A673 (cell line): ENCODE measurements at regions not wholly inside any gene's neighbourhood (a gene's known extent, or its start where the extent isn't known, plus 50 kb on each side); places are given as distances from the start of the nearest gene placed in this dataset.

Source experiments
- EZH2 ChIP-seq: fragments of 200-600 bp; sonication (generic); IDR thresholded peaks from 2 replicates; pipeline ENCODE4 v1.6.1; 2017; ENCODE audit warnings: borderline replicate concordance, low read depth, mild to moderate bottlenecking, mixed read lengths, antibody characterized with exemption, low read length; ENCODE audit not compliant: poor library complexity, severe bottlenecking
- TF ChIP-seq, protein P1 (sequence below): fragments of 300-800, 200-600 bp; sonication (generic); conservative IDR thresholded peaks from 2 replicates; pipeline ENCODE4 v1.5.1; 2017; ENCODE audit warnings: low read depth, mild to moderate bottlenecking, antibody characterized with exemption, low read length, moderate library complexity, mixed read lengths

DNA sequence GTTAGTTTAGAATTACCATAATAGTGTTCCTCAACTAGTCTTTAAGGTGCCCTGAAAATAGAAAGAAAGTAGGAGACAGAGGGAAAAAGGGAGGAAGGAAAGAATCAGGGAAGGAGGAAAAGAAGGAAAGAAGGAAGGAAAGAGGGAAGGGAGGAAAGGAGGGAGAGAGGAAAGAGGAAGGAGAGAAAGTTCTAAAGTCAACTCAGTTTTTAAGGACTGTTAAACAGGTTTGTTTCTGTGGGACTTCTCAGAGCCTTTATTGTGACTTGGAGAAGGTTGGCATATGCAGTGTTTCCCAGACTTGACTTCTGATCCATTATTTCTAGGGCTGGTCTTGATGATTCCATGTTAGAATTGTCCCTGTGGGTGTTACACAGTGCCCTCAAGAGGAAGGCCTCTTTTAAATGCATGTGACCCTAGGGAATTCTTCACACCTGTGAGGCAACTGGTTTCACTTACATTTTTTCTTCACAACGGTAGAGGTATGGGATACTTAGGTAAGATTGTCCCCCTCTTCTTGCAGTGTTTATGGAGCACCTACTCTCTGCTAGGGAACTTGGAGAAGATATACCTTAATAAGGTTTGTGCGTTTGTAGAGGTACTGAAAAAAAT lies 132.7 kb upstream of the GMDS start:
- TF ChIP-seq, protein P1, sequence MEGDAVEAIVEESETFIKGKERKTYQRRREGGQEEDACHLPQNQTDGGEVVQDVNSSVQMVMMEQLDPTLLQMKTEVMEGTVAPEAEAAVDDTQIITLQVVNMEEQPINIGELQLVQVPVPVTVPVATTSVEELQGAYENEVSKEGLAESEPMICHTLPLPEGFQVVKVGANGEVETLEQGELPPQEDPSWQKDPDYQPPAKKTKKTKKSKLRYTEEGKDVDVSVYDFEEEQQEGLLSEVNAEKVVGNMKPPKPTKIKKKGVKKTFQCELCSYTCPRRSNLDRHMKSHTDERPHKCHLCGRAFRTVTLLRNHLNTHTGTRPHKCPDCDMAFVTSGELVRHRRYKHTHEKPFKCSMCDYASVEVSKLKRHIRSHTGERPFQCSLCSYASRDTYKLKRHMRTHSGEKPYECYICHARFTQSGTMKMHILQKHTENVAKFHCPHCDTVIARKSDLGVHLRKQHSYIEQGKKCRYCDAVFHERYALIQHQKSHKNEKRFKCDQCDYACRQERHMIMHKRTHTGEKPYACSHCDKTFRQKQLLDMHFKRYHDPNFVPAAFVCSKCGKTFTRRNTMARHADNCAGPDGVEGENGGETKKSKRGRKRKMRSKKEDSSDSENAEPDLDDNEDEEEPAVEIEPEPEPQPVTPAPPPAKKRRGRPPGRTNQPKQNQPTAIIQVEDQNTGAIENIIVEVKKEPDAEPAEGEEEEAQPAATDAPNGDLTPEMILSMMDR: no peak
- TF ChIP-seq EZH2: no peak
